ENCODE measurements at regions not wholly inside any gene's neighbourhood (a gene's known extent, or its start where the extent isn't known, plus 50 kb on each side); places are given as distances from the start of the nearest gene placed in this dataset.

DNA sequence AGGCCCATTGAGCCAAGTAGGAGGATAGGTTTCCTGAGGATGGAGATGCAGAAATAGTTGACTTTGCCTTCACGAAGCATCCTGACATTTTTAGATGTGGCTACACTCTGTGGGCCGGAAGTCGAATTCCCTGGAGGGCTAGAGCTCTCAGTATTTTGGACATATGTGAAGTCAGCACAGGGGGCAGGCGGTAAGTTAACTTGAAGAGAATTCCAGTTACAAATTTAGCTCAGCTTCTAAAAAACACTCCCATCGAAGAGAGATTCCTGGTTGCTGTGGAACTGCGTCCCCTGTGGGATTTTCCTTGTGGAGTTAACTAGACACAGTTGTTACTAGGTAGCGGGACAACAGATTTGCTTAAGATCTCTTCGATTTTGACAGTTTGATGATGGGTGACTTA, 161.9 kb upstream of the RGMA start:
- Histone ChIP-seq H3K27me3 (ENCODE audit: insufficient read depth) (no peaks in the 10 kb centered on the region), H3K9ac (no peak overlapping the region)
- 22% methylated on average over 8 of the region's 8 CpGs for WGBS (ENCODE audit: low lambda C conversion rate)

GRCh38 chr15:93250209-93250608, 161.2 kb upstream of the RGMA start:
- Histone ChIP-seq H4K20me1 (ENCODE audit: insufficient read depth) (no peaks in the 10 kb centered on the region), H3K9me2 (no peaks in the 10 kb centered on the region), H3K9ac (no peak overlapping the region), H3K36me3 (replicated peaks in 1 of 2; ENCODE audit: control insufficient read depth in 1 of 2, insufficient read depth in 2 of 2, low read length in 1 of 2) (no peaks in the 10 kb centered on the region), H3K4me2 (no peak overlapping the region), H3K79me2 (ENCODE audit: insufficient read depth) (no peaks in the 10 kb centered on the region), H3K27me3 (ENCODE audit: insufficient read depth) (no peaks in the 10 kb centered on the region), H3F3A (replicated peaks; ENCODE audit: insufficient read depth) (no peaks in the 10 kb centered on the region), H3K4me1 (ENCODE audit: control insufficient read depth in 1 of 2, insufficient read depth in 2 of 2, low read depth in 1 of 2, low read length in 1 of 2) (peaks cover 0 to 2% of the 10 kb centered on the region in 2 experiments; a peak in 1 of 4 replicates), H2AFZ (ENCODE audit: low read depth) (no peak overlapping the region), H3K27ac (ENCODE audit: low read depth in 2 of 2, low read length in 1 of 2) (no peak overlapping the region), H3K9me3 (no peaks in the 10 kb centered on the region), H3K4me3 (ENCODE audit: low read depth in 2 of 2, low read length in 1 of 2) (no peak overlapping the region)
- WGBS (ENCODE audit: low lambda C conversion rate), result 11% methylated on average over 2 of the region's 2 CpGs
- no peak for DNase-seq
- ChIA-PET POLR2A (no interaction called here), CTCF (interaction anchor here (1.3 kb wide), 1 partner anchor 869 kb away, joined by 3 read pairs; no protein-coding TSS in a partner anchor)
- no peak for TF ChIP-seq SIN3A (IDR thresholded peaks at IDR 0.05; ENCODE audit: borderline replicate concordance, low read depth, low read length)
- TF ChIP-seq EP300 (IDR thresholded peaks at IDR 0.05; ENCODE audit: borderline replicate concordance in 1 of 2, low read depth in 1 of 2, low read length in 1 of 2), result no peak
- no peak for TF ChIP-seq TCF12 (IDR thresholded peaks at IDR 0.05)

More for the DNA sequence above, 161.9 kb upstream of the RGMA start:
- Histone ChIP-seq H3K79me2 (ENCODE audit: insufficient read depth) (no peaks in the 10 kb centered on the region), H3F3A (replicated peaks; ENCODE audit: insufficient read depth) (no peaks in the 10 kb centered on the region), H3K9me2 (no peaks in the 10 kb centered on the region), H3K36me3 (replicated peaks in 1 of 2; ENCODE audit: control insufficient read depth in 1 of 2, insufficient read depth in 2 of 2, low read length in 1 of 2) (no peaks in the 10 kb centered on the region), H4K20me1 (ENCODE audit: insufficient read depth) (no peaks in the 10 kb centered on the region), H3K4me3 (ENCODE audit: low read depth in 2 of 2, low read length in 1 of 2) (no peak overlapping the region), H3K27ac (ENCODE audit: low read depth in 2 of 2, low read length in 1 of 2) (no peak overlapping the region), H3K4me2 (no peak overlapping the region), H3K9me3 (no peaks in the 10 kb centered on the region), H2AFZ (ENCODE audit: low read depth) (no peak overlapping the region), H3K4me1 (ENCODE audit: control insufficient read depth in 1 of 2, insufficient read depth in 2 of 2, low read depth in 1 of 2, low read length in 1 of 2) (peaks cover 0 to 2% of the 10 kb centered on the region in 2 experiments; a peak in 1 of 4 replicates)
- DNase-seq, result no peak
- ChIA-PET CTCF (no interaction called here), POLR2A (no interaction called here)
- no peak for TF ChIP-seq SMC3 (IDR thresholded peaks at IDR 0.05; ENCODE audit: low read depth, low read length)
- TF ChIP-seq TEAD4 (IDR thresholded peaks at IDR 0.05; ENCODE audit: borderline replicate concordance, insufficient read depth), result no peak
- no peak for TF ChIP-seq SIN3A (IDR thresholded peaks at IDR 0.05; ENCODE audit: borderline replicate concordance, low read depth, low read length)

GRCh38 chr15:93249623-93250022, 160.6 kb upstream of the RGMA start:
- CTCF ChIA-PET, result interaction anchor here (1.3 kb wide), 1 partner anchor 870 kb away, joined by 3 read pairs; no protein-coding TSS in a partner anchor
- Histone ChIP-seq H3K27me3 (ENCODE audit: insufficient read depth) (no peaks in the 10 kb centered on the region), H3K9me2 (no peaks in the 10 kb centered on the region), H3K79me2 (ENCODE audit: insufficient read depth) (no peaks in the 10 kb centered on the region), H3K9me3 (no peaks in the 10 kb centered on the region), H3K4me3 (ENCODE audit: low read depth in 2 of 2, low read length in 1 of 2) (no peak overlapping the region), H3K36me3 (replicated peaks in 1 of 2; ENCODE audit: control insufficient read depth in 1 of 2, insufficient read depth in 2 of 2, low read length in 1 of 2) (no peaks in the 10 kb centered on the region), H4K20me1 (ENCODE audit: insufficient read depth) (no peaks in the 10 kb centered on the region), H3K4me2 (no peak overlapping the region), H2AFZ (ENCODE audit: low read depth) (no peak overlapping the region), H3F3A (replicated peaks; ENCODE audit: insufficient read depth) (no peaks in the 10 kb centered on the region), H3K4me1 (ENCODE audit: control insufficient read depth in 1 of 2, insufficient read depth in 2 of 2, low read depth in 1 of 2, low read length in 1 of 2) (peaks cover 0 to 2% of the 10 kb centered on the region in 2 experiments; a peak in 1 of 4 replicates), H3K27ac (ENCODE audit: low read depth in 2 of 2, low read length in 1 of 2) (no peak overlapping the region), H3K9ac (no peak overlapping the region)
- no peak for DNase-seq
- TF ChIP-seq TCF12 (IDR thresholded peaks at IDR 0.05) (no peak), YY1 (IDR thresholded peaks at IDR 0.05; ENCODE audit: low read depth) (no peak), USF2 (IDR thresholded peaks at IDR 0.05; ENCODE audit: borderline replicate concordance, low read depth, low read length) (no peak)
- WGBS (ENCODE audit: low lambda C conversion rate), result 29% methylated on average over 7 of the region's 7 CpGs
- POLR2A ChIA-PET, result no interaction called here

Measured in SK-N-SH (cell line).